Stimulated activated CD8-positive, alpha-beta memory T cell treated with anti-CD3 and anti-CD28 coated beads, Interleukin-15, amount 100 ng/mL, for 1 hour (primary cell): ENCODE measurements at regions not wholly inside any gene's neighbourhood (a gene's known extent, or its start where the extent isn't known, plus 50 kb on each side); places are given as distances from the start of the nearest gene placed in this dataset.
"Not testable (repeated sequence)": the region's sequence is repeated elsewhere in the genome, so short reads cannot be mapped to it uniquely, and the experiment has no call there.

Experiments
- DNase-seq: peaks from one replicate; pipeline ENCODE4 v3.0.0-alpha.2; 2020; ENCODE audit warnings: low read depth

GRCh38 chr1:88552226-88552625 is 131.8 kb upstream of the PKN2 start:
- no peak for DNase-seq

- no peak for DNase-seq
These were observed 127.1 kb upstream of the PKN2 start for GRCh38 chr1:88557014-88557413.

DNA sequence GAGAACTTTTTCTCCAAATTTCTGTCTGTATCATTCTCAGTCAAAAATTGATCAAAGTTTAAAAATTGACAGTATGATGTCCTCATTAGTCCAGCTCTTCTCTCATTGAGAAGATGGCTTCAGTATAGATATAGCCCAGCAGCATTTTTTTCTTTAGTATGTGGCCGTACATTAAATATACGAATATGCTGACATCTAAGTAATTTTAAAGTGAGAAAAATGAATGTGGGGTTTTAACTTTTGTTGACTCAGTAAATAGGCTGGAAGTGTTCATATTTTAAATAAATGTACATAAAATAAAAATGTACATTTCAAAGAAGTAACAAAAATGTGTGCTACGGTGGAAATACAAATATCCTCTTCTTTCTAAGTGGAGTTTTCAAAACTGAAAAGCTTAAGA is 123.5 kb upstream of the PKN2 start:
- no peak for DNase-seq

DNA sequence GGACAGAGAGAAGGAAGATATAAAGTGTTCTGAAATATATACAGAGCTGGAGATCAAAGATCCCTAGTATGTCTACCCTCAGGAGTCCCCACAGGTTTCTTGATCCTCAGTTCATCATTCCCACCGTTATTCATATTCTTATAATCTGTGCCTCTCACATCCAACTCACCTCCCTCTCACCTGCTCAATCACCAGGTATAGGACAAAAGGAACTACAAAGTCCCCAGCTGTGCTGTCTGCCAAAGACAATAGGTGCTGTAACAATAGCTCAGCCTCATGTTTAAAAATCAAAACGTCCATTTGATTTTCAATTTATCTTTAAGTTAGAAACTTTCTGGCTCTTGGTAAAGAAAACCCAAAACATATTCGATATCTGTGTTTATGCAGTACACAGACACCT is 121.1 kb upstream of the PKN2 start:
- DNase-seq, result no peak

GRCh38 chr1:88566615-88567387 is 117.3 kb upstream of the PKN2 start:
- no peak for DNase-seq

GRCh38 chr1:88571506-88571905 is 112.6 kb upstream of the PKN2 start:
- DNase-seq, result no peak

DNA sequence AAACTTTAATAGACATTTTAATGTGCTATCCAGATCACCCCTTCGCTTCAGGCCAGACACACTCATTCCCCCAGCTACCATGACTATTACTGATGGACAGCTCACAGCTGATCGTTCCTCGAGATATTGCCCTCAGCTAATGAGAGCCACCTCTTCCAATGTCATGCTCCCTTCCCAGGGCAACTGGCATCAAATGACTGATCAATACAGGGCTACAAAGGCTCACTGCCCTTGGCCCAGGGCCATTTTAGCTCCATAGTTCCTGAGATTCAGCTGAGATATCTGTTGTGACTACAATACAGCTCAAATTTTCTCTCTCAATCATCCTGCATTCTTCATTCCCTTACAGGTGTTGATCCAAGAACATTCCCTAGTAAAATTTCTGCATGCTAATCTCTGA is 104.5 kb upstream of the PKN2 start:
- no peak for DNase-seq

DNA sequence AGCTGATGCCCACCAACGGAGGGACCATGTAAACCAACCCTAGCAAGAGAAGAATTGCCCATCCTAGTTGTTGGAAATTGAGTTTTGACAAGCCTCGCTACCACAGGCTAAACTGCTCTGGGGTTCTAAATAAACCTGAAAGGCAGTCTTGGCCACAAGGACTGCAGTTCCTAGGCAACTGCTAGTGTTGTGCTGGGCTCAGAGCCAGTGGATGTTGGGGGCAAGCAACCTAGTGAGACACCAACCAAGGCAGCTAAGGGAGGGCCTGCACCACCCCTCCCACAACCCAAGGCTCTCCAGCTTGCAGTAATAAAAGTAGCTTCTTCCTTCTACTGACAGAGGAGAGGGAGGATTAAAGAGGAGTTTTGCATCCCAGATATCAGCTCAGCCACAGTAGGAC is 102.4 kb upstream of the PKN2 start:
- no peak for DNase-seq

DNA sequence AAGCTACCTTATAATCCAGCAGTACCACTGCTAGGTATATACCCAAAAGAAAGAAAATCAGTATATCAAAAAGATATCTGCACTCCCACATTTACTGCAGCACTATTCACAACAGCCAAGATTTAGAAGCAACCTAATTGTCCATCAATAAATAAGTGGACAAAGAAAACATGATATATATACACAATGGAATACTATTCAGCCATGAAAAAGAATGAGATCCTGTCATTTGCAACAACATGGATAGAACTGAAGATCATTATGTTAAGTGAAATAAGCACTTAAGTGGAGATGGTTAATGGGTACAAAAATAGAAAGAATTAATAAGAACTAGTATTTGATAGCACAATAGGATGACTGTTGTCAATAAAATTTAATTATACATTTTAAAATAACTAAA is 90.7 kb upstream of the PKN2 start:
- no peak for DNase-seq

GRCh38 chr1:88595355-88596002 is 88.6 kb upstream of the PKN2 start:
- DNase-seq, result no peak

GRCh38 chr1:88597973-88598372 is 86.1 kb upstream of the PKN2 start:
- DNase-seq, result not testable (repeated sequence)

GRCh38 chr1:88608139-88608943 is 75.7 kb upstream of the PKN2 start:
- no peak for DNase-seq

GRCh38 chr1:88609051-88609450 is 75.0 kb upstream of the PKN2 start:
- DNase-seq, result no peak

DNA sequence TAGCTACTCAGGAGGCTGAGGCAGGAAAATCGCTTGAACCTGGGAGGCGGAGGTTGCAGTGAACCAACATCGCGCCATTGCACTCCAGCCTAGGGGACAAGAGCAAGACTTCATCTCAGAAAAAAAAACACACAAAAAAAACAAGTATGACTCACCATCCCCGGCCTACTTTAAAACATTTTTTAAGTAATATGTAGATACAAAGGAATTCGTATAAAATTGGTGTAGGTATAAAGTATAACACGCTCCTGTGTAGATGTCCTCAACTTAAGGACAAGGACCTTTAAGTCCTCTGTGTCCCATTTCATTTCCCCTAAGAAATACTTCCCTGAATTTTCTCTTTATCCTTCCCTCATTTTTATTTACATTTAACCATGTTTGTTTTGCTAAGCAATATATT is 73.4 kb upstream of the PKN2 start:
- DNase-seq, result no peak

- DNase-seq, result no peak
These were observed 71.8 kb upstream of the PKN2 start for GRCh38 chr1:88612292-88612691.

DNA sequence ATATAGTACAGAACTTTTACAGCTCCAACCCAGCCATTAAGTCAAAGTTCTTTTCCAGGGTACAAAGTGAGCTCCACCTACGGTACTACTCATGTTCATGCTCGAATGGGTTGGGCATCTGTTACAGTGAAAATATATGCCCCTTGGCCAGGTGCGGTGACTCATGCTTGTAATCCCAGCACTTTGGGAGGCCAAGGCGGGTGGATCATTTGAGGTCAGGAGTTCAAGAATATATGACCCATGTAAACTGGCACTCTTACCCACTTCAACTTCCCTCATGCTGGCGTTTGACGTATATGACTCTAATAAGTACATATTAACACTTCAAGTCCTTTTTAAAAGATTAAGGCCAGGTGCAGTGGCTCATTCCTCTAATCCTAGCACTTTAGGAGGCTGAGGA is 71.3 kb upstream of the PKN2 start:
- no peak for DNase-seq

GRCh38 chr1:88618331-88618730 is 65.7 kb upstream of the PKN2 start:
- no peak for DNase-seq

DNA sequence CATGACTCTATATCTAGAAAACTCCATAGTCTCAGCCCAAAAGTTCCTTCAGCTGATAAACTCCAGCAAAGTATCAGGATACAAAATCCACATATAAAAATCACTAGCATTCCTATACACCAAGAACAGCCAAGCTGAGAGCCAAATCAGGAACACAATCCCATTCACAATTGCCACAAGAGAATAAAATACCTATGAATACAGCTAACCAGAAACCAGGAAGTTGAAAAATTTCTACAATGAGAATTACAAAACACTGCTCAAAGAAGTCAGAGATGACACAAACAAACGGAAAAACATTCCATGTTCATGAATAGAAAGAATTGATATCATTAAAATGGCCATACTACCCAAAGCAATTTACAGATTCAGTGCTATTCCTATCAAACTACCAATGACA is 61.0 kb upstream of the PKN2 start:
- not testable (repeated sequence) for DNase-seq
